Urothelium cell line (cell line): ENCODE measurements at regions not wholly inside any gene's neighbourhood (a gene's known extent, or its start where the extent isn't known, plus 50 kb on each side); places are given as distances from the start of the nearest gene placed in this dataset.

Experiments used
- DNase-seq: peaks from one replicate; pipeline ENCODE4 v3.0.0; 2011; ENCODE audit warnings: low spot score, mixed read lengths
- FAIRE-seq: peaks from 2 replicates; lab custom pipeline; 2011; peaks lifted over from hg19 to GRCh38; lab: Jason Lieb, UNC

DNA sequence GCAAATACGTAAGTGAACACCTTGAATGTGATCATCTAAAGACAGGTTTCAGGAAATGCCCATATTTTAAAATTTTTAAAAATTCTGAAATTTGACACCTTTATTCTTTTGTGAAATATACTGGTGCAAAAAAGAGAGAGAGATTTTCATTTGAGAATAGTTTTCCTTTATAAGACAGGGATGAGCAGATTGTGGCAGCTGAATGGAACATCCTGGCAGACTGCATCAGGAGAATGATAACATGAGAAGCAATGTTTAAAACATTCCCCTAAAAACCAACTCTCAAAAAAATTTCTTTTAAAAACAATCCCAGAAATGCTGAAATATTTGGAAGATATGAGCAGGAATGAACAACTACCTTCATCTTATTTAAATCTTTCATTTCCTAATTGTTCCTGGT, 744.8 kb upstream of the ID2 start:
- no peak for DNase-seq
- no peak for FAIRE-seq

DNA sequence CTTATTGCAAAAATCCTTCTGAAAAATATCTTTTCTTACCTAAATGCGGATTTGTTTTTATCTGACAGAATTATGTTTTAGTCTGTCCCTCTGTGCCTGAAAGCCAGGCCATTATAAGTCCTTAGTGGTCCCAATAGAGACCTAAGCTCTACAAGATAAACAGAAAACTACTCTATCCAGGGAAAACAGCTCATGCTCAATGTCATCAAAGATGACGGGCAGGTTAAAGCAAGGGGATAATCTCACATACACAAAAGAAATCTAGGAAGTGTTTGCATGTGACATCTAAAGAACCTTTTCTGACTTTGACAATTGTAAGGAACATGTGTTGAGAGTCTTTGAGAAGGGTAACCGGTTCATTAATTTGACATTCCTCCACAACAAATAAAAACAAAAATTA, 741.1 kb upstream of the ID2 start:
- no peak for FAIRE-seq

DNA sequence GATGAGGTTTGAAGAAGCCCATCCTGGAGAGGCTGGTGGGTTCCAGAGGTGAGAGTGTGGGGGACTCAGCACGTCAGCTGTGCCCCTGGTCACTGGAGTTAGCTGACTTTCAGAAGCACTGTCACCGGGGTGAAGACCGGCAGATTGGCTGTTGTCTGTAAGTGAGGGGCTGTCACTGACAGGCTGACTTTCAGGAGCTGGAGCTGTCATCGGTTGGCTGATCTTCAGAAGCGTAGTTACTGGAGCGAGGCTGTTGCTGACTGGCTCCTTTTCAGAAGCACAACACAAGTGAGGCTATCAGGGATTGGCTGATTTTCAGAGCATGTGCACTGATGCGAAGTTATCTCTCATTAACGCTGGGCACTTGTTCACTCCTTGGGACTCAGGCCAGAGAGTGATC, 738.4 kb upstream of the ID2 start:
- DNase-seq (no peak), FAIRE-seq (no peak)

More for the DNA sequence above, 741.1 kb upstream of the ID2 start:
- DNase-seq: no peak

DNA sequence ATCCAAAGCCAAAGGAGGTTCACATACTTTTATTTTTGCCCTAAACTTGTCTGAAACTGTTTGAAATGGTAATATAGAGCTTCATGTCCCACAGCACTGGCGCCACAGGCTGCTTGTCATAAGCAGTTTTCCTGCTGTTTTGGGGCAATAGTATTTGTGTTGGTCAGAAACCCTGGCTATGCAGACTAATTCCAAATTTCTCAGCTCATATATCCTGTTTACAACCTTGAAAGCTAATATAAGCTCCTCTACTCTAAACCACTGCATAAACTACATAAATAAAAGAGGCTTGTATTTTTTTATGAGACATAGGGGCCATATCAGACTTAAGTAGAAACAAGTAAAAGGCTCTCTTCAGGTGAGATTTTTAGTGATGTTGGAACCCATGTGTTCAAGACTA, 736.8 kb upstream of the ID2 start:
- DNase-seq (no peak), FAIRE-seq (no peak)

DNA sequence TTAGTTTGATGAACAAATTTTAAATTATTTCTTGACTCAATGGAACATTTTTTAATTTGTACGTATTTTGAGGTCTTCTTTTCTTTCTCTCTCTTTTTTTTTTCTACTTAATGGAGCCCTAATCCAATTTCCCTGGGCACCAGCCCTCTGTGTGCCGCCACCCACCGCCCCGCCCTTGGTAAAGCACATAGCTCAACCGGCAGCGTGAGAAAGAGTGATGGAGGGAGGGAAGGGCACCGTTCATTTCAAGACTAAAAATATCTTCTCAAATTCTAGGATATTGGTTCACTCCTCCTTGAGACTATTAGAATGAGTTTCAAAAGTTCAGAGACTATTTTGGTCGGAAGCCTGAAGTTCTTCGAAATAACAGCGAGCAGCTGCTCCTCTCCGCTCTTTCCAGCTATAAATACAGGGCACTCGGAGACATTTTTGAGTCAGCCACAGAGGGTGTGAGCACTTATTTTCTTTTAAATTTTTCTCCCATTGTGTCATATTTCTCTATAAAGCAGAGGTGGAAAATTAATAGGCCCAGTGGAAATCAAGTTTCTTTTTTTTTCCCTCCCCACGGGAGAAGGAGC, 731.7 kb upstream of the ID2 start:
- DNase-seq (no peak), FAIRE-seq (no peak)

DNA sequence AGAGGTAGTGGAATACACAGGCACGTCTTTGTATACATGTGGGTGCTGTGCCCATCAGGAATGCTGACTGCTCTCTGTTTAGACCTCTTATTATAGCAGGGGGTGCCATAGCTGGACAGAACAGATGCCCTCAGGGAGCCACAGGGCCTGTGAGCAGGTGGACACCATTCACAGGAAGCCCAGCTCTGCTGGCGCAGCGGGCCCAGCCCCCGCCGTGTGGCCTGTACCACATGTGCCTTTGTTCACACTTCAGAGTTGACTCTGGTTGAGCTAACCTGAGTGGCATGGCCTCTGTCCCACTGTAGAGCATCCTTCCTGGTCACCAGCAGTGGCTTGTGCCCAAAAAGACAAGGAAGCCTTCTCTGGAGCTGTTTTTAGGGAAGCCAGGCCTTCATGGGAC, 730.9 kb upstream of the ID2 start:
- DNase-seq (no peak), FAIRE-seq (no peak)

DNA sequence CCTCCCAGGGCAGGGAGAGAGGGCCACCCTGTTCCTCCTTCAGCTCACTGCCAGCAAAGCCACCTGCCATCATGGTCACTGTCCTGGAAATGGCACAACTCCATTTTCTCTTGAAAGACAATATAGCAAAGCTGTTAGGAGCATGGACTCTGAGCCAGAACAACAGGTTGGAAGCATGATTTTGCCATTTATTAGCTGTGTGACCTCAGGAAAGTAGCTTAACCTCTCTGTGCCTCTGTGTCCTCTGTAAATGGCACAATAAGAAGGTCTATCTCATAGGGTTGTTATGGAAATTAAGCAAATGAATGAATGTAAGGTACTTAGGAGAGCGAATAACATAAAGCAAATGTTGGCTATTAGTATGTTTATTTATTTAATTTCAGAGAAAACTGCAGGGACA, 730.4 kb upstream of the ID2 start:
- DNase-seq (no peak), FAIRE-seq (no peak)

GRCh38 chr2:7952046-7952745, 729.7 kb upstream of the ID2 start:
- no peak for DNase-seq
- FAIRE-seq: no peak

DNA sequence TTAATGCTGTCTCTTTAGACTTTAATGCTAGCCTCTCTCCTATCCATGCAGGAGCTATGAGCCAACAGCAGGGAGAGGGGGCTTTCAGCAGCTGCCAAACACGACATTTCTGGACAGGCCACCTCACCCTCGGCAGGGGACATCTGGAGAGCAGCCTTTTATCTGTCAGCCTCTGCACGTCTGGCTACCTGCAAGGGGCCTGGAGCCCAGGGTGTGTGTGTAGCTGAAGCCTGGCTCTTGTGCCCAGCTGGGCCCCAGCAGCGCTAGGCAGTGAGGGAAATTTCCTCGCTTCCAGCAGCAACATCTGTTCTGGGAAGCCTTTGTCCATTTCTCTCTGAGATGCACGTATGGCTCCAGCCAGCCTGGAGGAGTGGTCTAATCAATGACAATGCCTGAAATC, 728.7 kb upstream of the ID2 start:
- no peak for DNase-seq

DNA sequence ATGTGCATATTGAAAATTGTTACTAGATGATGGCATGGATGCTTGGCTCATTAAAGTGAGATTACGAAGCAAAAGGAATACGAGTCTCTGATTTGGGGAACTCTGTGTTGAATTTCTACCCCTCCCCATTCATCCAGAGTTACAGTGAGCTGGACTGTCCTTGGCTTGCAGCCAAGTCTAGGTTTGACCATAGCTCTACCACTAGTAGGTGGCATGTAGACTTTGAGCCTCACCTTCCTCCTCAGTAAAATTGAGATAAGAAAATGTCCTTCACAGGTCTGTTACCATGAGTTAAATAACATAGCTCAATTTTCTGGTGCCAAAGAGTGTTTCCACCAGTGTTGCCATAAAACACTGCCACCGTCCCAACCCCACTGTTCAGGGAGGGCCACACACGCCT, 727.6 kb upstream of the ID2 start:
- DNase-seq (no peak), FAIRE-seq (no peak)

More for the DNA sequence above, 728.7 kb upstream of the ID2 start:
- FAIRE-seq: no peak

DNA sequence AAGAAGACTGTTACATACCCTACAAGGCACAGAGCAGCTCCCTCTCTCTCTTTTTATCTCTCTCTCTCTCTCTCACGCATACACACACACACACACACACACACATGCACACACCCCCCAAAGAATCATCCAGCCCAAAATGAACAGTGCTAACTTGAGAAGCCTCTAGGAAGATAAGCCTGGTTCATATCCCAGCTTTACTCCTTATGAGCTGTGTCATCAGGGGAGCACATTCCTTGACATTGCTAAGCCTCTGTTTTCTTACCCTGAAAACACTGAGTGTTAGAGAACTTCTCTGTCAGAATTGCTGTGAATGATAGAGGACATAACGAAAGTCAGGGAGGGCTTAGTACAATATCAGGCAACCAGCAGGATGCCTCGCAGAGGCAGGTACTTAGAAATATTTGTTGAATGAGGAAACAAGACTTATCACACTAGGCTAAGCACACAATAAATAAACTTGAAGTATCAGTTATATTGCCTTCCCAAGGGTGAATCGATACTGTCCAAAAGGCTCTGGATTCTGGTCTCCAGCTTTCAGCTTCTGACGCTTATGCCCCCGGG, 725.6 kb upstream of the ID2 start:
- FAIRE-seq: no peak
- no peak for DNase-seq

DNA sequence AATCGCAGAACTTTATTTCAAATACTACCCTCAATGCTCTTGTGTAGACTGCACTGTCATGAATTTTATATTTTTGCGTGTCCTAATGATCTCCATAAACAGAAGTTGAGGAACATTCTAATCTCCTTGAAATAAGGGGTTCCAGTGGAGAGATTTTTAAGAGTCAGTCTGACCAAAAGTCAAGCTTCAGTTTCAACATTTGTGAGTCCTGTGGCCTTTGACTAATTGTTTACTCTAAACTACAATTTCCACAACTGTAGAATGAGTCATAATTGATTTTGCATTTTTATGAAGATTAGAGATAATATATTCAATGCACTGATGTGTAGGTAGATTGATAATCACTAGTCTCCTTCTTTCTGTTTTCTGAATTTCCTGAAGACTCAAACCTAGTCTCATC, 720.3 kb upstream of the ID2 start:
- FAIRE-seq: no peak

GRCh38 chr2:7962161-7962560, 719.7 kb upstream of the ID2 start:
- no peak for DNase-seq
- FAIRE-seq: no peak

More for the DNA sequence above, 720.3 kb upstream of the ID2 start:
- DNase-seq: no peak

- FAIRE-seq: no peak
Measured at GRCh38 chr2:7963787-7964186, 718.1 kb upstream of the ID2 start.

DNA sequence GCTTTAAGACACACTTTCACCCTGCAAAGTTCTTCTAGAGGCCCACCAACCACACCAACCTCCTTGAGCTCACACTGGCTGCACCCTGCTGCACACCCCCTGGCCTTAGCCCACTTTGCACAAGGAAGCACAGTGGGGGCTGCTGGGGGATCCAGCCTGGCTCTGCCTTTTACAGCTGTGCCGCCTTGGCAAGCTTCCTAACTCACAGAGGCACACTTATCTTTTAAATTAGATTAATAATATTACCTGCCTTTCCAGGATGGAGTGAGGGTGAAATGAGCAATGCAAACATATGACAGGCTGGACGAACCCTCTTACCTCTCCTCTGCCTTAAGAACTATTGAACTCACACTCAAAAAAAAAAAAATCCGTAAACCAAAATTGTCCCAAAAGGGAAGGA, 715.8 kb upstream of the ID2 start:
- DNase-seq (no peak), FAIRE-seq (no peak)

More at GRCh38 chr2:7963787-7964186, 718.1 kb upstream of the ID2 start:
- no peak for DNase-seq

GRCh38 chr2:7967707-7968405, 714.0 kb upstream of the ID2 start:
- no peak for DNase-seq
- FAIRE-seq: no peak

DNA sequence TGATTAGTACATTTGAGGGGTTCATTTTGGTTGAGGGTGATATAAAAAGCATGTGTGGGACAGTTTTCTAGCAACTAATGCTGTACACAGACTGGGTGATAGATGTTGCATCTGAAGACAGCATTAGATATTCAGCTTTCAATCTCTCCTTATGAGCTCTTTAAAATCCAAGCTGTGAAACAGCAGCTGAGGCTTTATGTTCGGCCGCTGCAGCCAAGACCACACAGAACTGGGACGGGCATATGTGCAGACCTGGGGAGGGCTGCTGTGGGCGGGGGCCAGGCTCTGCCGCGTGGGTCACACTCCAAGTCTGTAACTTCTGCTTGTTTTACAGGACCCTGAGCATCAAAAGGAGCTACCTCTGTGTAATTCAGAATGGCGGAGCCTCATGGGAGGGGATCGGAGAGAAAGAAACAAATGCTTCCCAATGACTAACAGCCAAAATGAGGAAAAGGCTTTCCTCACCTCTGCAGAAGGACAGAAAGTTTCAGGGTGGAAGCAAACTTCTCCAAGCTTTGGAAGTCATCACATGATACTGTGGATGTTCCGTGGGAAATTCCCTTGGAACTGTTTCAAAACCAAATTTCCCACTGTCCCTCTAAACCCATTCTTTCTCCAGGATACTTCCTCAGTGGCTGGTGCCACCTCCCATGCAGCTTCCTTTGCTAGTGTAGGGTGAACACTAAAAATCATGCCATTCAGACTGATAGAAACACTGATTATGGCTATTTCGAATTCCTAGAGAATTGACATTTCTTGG, 711.9 kb upstream of the ID2 start:
- FAIRE-seq (no peak), DNase-seq (no peak)

DNA sequence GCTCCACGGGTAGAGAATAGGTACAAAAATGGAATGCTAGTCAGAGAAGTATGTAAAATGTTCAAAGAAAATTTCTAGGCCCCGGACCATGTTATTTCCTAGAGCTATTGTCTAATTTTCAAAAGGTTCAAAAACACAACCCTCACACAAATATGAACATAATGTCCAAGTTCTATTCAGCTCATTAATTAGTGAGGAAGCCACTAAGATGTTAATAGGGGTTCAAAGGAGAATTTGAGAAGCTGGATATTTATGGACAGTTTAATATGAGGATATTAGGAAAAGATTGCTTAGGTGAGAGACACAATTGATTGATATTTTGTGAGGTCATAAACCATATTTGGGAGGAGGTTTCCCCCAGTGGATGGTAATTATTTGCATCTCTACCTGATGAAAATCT, 710.6 kb upstream of the ID2 start:
- FAIRE-seq (no peak), DNase-seq (no peak)

DNA sequence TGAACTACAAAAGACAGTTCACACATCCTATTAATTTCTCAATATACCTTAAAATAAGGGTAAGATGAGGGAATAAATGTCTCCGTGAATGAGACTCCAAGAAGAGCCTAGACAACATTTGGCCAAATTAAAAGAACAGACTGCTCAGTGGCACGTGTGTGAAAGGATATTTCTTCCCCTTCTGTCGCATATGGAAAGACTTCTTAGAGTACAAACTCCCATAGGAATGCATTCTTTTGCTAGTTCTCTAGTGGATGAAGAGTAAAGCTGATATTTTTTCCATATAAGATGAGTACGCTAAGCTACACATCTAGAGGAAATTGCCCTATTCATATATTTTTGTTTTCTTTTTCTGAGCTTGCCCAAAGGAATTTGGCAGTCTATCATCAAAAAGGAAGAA, 710.0 kb upstream of the ID2 start:
- FAIRE-seq: no peak

GRCh38 chr2:7972670-7973069, 709.2 kb upstream of the ID2 start:
- FAIRE-seq: no peak
- no peak for DNase-seq

More for the DNA sequence above, 710.0 kb upstream of the ID2 start:
- no peak for DNase-seq

DNA sequence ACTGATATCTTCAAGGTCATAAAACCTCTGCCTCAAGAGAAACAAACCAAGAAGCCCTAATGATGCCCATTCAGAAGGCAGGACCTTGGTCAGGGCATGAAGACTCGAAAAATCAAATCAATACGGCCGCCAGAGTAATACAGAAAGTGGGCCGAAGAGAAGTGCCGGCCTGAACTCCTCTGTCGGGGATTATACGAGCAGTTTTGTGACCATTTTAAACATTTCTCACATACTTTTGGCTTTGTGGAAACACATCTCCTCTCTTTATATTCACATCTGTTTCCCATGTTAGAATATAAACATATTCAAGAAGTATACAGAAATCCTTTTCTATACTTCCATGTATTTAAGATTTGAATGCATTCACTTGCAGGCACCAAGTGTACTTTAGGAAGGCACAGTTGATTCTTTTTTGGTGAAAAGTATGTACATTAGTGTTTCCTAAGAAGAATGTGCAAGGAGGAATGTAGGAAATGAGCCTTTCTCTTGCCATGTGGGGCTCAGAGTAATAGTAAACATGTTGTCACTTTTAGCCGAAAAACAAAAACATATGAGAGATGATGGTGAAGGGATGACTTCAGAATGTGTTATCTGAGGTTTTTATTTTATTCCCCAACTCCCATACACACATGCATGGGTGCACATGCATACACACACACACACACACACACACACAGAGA, 707.9 kb upstream of the ID2 start:
- DNase-seq (no peak), FAIRE-seq (no peak)
